ENCODE measurements at regions not wholly inside any gene's neighbourhood (a gene's known extent, or its start where the extent isn't known, plus 50 kb on each side); places are given as distances from the start of the nearest gene placed in this dataset.

GRCh38 chr14:98956181-98956580 lies 315.8 kb downstream of the BCL11B start:
- no peak overlapping the region for H2AFZ ChIP-seq (ENCODE audit: low read depth, low read length)
- no peak overlapping the region for H3K27ac ChIP-seq (ENCODE audit: low read length)
- H4K20me1 ChIP-seq (ENCODE audit: insufficient read depth) = no peaks in the 10 kb centered on the region
- no peaks in the 10 kb centered on the region for H3K36me3 ChIP-seq (ENCODE audit: insufficient read depth, low read length)
- no peak overlapping the region for H3K4me2 ChIP-seq (ENCODE audit: low read length)
- TF ChIP-seq TAF1 (IDR thresholded peaks at IDR 0.05; ENCODE audit: low read depth) (no peak), RAD21 (conservative IDR thresholded peaks at IDR 0.05) (no peak)
- no peaks in the 10 kb centered on the region for H3K79me2 ChIP-seq (replicated peaks; ENCODE audit: insufficient read depth, low read length)
- H3K9ac ChIP-seq (ENCODE audit: low read length) = no peak overlapping the region
- no peaks in the 10 kb centered on the region for H3F3A ChIP-seq (ENCODE audit: insufficient read depth, low read length, poor library complexity, severe bottlenecking)
- H3K9me3 ChIP-seq (ENCODE audit: low read length) = no peaks in the 10 kb centered on the region
- H3K9me2 ChIP-seq (ENCODE audit: insufficient read depth, low read length) = no peaks in the 10 kb centered on the region
- no peaks in the 10 kb centered on the region for H3K27me3 ChIP-seq (ENCODE audit: insufficient read depth, low read depth, low read length)
- no peak overlapping the region for H3K4me3 ChIP-seq (ENCODE audit: low read length)

GRCh38 chr14:98956661-98957060 lies 315.3 kb downstream of the BCL11B start:
- no peaks in the 10 kb centered on the region for H3K79me2 ChIP-seq (replicated peaks; ENCODE audit: insufficient read depth, low read length)
- H3K27ac ChIP-seq (ENCODE audit: low read length) = no peak overlapping the region
- no peak overlapping the region for H2AFZ ChIP-seq (ENCODE audit: low read depth, low read length)
- no peak for TF ChIP-seq RAD21 (conservative IDR thresholded peaks at IDR 0.05)
- TF ChIP-seq EP300 (conservative IDR thresholded peaks at IDR 0.05; ENCODE audit: poor library complexity, severe bottlenecking) = no peak
- H3K9ac ChIP-seq (ENCODE audit: low read length) = no peak overlapping the region
- H3F3A ChIP-seq (ENCODE audit: insufficient read depth, low read length, poor library complexity, severe bottlenecking) = no peaks in the 10 kb centered on the region
- no peak overlapping the region for H3K4me2 ChIP-seq (ENCODE audit: low read length)
- H4K20me1 ChIP-seq (ENCODE audit: insufficient read depth) = no peaks in the 10 kb centered on the region
- no peaks in the 10 kb centered on the region for H3K9me3 ChIP-seq (ENCODE audit: low read length)
- H3K9me2 ChIP-seq (ENCODE audit: insufficient read depth, low read length) = no peaks in the 10 kb centered on the region
- no peak overlapping the region for H3K4me3 ChIP-seq (ENCODE audit: low read length)
- no peaks in the 10 kb centered on the region for H3K36me3 ChIP-seq (ENCODE audit: insufficient read depth, low read length)
- H3K27me3 ChIP-seq (ENCODE audit: insufficient read depth, low read depth, low read length) = no peaks in the 10 kb centered on the region

DNA sequence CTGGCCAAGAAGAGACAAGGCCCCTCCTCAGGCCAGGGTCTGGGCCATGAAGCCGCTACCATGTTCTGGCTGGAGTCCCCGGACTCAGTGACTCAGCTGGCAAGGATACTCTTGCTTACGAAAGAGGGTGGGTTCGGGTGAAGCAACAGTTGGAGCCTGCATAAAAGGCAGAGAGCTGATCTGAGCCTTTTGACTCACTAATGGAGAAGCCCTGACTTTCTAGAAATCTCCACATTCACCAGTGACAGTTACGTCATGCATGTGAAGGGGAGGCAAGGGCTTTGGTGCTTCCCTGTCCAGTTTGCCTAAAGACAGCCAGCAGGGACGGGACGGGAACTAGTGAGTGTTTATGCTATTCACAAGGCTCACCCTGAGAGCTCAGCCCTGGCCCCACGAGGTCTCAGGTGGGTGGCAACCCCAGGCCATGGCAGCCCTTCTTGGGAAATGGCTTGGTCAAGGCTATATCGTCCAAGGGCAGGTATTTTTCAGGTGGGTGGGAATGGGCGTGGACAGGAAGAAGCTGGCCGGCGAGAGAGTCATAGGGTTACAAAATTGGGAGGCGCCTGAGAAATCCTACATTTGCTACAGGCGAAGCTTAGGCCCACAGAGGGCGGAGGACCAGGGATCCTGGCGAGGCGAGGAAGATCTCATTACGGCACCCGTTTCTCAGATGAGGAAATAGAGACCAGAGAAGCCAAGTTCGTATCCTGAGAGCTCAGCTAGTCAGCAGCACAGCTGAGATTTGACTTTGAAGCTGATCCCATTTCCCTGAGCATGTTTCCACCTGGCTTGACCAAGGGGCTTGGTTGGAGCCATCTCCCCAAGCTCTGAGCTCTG lies 314.6 kb downstream of the BCL11B start:
- TF ChIP-seq MXI1 (conservative IDR thresholded peaks at IDR 0.05; ENCODE audit: poor library complexity, severe bottlenecking) (no peak), EZH2 (IDR thresholded peaks at IDR 0.05; ENCODE audit: borderline replicate concordance, insufficient read depth, low read length, poor library complexity, severe bottlenecking) (no peak), SMC3 (conservative IDR thresholded peaks at IDR 0.05; ENCODE audit: poor library complexity) (no peak), RAD21 (conservative IDR thresholded peaks at IDR 0.05) (no peak), EP300 (conservative IDR thresholded peaks at IDR 0.05; ENCODE audit: poor library complexity, severe bottlenecking) (no peak), POLR2AphosphoS5 (IDR thresholded peaks at IDR 0.05) (no peak), REST (IDR thresholded peaks at IDR 0.05; ENCODE audit: borderline replicate concordance) (no peak), TAF1 (IDR thresholded peaks at IDR 0.05; ENCODE audit: low read depth) (no peak)
- TF ChIP-seq, protein P1, sequence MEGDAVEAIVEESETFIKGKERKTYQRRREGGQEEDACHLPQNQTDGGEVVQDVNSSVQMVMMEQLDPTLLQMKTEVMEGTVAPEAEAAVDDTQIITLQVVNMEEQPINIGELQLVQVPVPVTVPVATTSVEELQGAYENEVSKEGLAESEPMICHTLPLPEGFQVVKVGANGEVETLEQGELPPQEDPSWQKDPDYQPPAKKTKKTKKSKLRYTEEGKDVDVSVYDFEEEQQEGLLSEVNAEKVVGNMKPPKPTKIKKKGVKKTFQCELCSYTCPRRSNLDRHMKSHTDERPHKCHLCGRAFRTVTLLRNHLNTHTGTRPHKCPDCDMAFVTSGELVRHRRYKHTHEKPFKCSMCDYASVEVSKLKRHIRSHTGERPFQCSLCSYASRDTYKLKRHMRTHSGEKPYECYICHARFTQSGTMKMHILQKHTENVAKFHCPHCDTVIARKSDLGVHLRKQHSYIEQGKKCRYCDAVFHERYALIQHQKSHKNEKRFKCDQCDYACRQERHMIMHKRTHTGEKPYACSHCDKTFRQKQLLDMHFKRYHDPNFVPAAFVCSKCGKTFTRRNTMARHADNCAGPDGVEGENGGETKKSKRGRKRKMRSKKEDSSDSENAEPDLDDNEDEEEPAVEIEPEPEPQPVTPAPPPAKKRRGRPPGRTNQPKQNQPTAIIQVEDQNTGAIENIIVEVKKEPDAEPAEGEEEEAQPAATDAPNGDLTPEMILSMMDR (IDR thresholded peaks at IDR 0.05; ENCODE audit: poor library complexity, severe bottlenecking) = no peak
- no peak overlapping the region for H3K9ac ChIP-seq (ENCODE audit: low read length)

More for the DNA sequence above, 314.6 kb downstream of the BCL11B start:
- H3K36me3 ChIP-seq (ENCODE audit: insufficient read depth, low read length) = no peaks in the 10 kb centered on the region
- no peak overlapping the region for H2AFZ ChIP-seq (ENCODE audit: low read depth, low read length)
- no peaks in the 10 kb centered on the region for H4K20me1 ChIP-seq (ENCODE audit: insufficient read depth)
- no peaks in the 10 kb centered on the region for H3F3A ChIP-seq (ENCODE audit: insufficient read depth, low read length, poor library complexity, severe bottlenecking)
- no peak overlapping the region for H3K4me3 ChIP-seq (ENCODE audit: low read length)
- no peaks in the 10 kb centered on the region for H3K79me2 ChIP-seq (replicated peaks; ENCODE audit: insufficient read depth, low read length)
- no peaks in the 10 kb centered on the region for H3K9me2 ChIP-seq (ENCODE audit: insufficient read depth, low read length)
- no peaks in the 10 kb centered on the region for H3K9me3 ChIP-seq (ENCODE audit: low read length)
- H3K27me3 ChIP-seq (ENCODE audit: insufficient read depth, low read depth, low read length) = no peaks in the 10 kb centered on the region
- no peak overlapping the region for H3K27ac ChIP-seq (ENCODE audit: low read length)
- H3K4me2 ChIP-seq (ENCODE audit: low read length) = no peak overlapping the region

Data from neural cell (in vitro differentiated cells).